ENCODE measurements at regions not wholly inside any gene's neighbourhood (a gene's known extent, or its start where the extent isn't known, plus 50 kb on each side); places are given as distances from the start of the nearest gene placed in this dataset.

DNA sequence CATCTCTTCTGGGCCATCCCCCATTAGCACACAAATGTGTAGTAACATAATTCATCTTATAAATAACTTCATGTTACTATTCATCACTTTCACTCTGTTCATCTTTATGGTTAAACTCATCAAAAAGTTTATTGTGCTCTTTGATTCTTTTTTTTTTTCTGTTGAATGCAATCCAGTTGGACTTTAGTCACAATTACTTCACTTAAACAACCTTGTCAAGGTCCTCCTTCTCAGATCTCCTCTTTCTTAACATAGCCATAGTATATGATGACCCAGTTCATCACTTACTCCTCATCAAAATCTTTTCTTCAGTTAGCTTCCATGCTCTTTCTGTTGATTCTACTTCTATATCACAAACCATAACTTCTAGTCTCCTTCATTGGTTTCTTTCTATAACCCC, 80.2 kb upstream of the ZC3H15 start:
- no peaks in the 10 kb centered on the region for H3K4me1 ChIP-seq (ENCODE audit: control insufficient read depth in 5 of 5, insufficient read depth in 5 of 5, low read length in 5 of 5)
- no peak overlapping the region for H3K9ac ChIP-seq (ENCODE audit: insufficient read depth in 1 of 2, low read length in 2 of 2)
- DNase-seq (no peak), ATAC-seq (ENCODE audit: insufficient read depth, low FRiP score) (no peak)
- H3K4me3 ChIP-seq, result no peak overlapping the region
- H3K9me3 ChIP-seq (ENCODE audit: control insufficient read depth in 4 of 4, insufficient read depth in 3 of 4, low read length in 3 of 4), result peaks cover 0 to 2% (median 0%) of the 10 kb centered on the region in 4 donors
- TF ChIP-seq, protein P1, sequence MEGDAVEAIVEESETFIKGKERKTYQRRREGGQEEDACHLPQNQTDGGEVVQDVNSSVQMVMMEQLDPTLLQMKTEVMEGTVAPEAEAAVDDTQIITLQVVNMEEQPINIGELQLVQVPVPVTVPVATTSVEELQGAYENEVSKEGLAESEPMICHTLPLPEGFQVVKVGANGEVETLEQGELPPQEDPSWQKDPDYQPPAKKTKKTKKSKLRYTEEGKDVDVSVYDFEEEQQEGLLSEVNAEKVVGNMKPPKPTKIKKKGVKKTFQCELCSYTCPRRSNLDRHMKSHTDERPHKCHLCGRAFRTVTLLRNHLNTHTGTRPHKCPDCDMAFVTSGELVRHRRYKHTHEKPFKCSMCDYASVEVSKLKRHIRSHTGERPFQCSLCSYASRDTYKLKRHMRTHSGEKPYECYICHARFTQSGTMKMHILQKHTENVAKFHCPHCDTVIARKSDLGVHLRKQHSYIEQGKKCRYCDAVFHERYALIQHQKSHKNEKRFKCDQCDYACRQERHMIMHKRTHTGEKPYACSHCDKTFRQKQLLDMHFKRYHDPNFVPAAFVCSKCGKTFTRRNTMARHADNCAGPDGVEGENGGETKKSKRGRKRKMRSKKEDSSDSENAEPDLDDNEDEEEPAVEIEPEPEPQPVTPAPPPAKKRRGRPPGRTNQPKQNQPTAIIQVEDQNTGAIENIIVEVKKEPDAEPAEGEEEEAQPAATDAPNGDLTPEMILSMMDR (IDR thresholded peaks at IDR 0.05; ENCODE audit: control extremely low read depth, extremely low read depth), result no peak
- no peaks in the 10 kb centered on the region for H3K36me3 ChIP-seq (ENCODE audit: control insufficient read depth in 4 of 4, insufficient read depth in 4 of 4, low read length in 4 of 4)
- no peak overlapping the region for H3K27ac ChIP-seq (ENCODE audit: low read depth in 1 of 2, low read length in 1 of 2)
- no peaks in the 10 kb centered on the region for H3K27me3 ChIP-seq (ENCODE audit: control insufficient read depth in 3 of 3, insufficient read depth in 3 of 3, low read length in 2 of 3)

GRCh38 chr2:186407611-186408010, 78.4 kb upstream of the ZC3H15 start:
- no peak overlapping the region for H3K9ac ChIP-seq (ENCODE audit: insufficient read depth in 1 of 2, low read length in 2 of 2)
- H3K4me1 ChIP-seq (ENCODE audit: control insufficient read depth in 5 of 5, insufficient read depth in 5 of 5, low read length in 5 of 5), result no peaks in the 10 kb centered on the region
- peaks cover 0 to 2% (median 0%) of the 10 kb centered on the region in 4 donors for H3K9me3 ChIP-seq (ENCODE audit: control insufficient read depth in 4 of 4, insufficient read depth in 3 of 4, low read length in 3 of 4)
- DNase-seq, result no peak
- no peaks in the 10 kb centered on the region for H3K36me3 ChIP-seq (ENCODE audit: control insufficient read depth in 4 of 4, insufficient read depth in 4 of 4, low read length in 4 of 4)
- no peak overlapping the region for H3K27ac ChIP-seq (ENCODE audit: low read depth in 1 of 2, low read length in 1 of 2)
- WGBS, 2 donors, result 92 to 93% methylated on average over 3 of the region's 3 CpGs
- no peaks in the 10 kb centered on the region for H3K27me3 ChIP-seq (ENCODE audit: control insufficient read depth in 3 of 3, insufficient read depth in 3 of 3, low read length in 2 of 3)
- TF ChIP-seq, protein P1 (IDR thresholded peaks at IDR 0.05; ENCODE audit: control extremely low read depth, extremely low read depth), result no peak
- no peak overlapping the region for H3K4me3 ChIP-seq
- ATAC-seq (ENCODE audit: insufficient read depth, low FRiP score), result no peak

GRCh38 chr2:186410802-186411201, 75.3 kb upstream of the ZC3H15 start:
- Histone ChIP-seq H3K27ac (ENCODE audit: low read depth in 1 of 2, low read length in 1 of 2) (no peak overlapping the region), H3K9me3 (ENCODE audit: control insufficient read depth in 4 of 4, insufficient read depth in 3 of 4, low read length in 3 of 4) (peaks cover 0 to 6% (median 2%) of the 10 kb centered on the region in 4 donors), H3K27me3 (ENCODE audit: control insufficient read depth in 3 of 3, insufficient read depth in 3 of 3, low read length in 2 of 3) (no peaks in the 10 kb centered on the region), H3K9ac (ENCODE audit: insufficient read depth in 1 of 2, low read length in 2 of 2) (no peak overlapping the region), H3K36me3 (ENCODE audit: control insufficient read depth in 4 of 4, insufficient read depth in 4 of 4, low read length in 4 of 4) (no peaks in the 10 kb centered on the region), H3K4me1 (ENCODE audit: control insufficient read depth in 5 of 5, insufficient read depth in 5 of 5, low read length in 5 of 5) (no peaks in the 10 kb centered on the region), H3K4me3 (no peak overlapping the region)
- DNase-seq (no peak), ATAC-seq (ENCODE audit: insufficient read depth, low FRiP score) (no peak)
- TF ChIP-seq, protein P1 (IDR thresholded peaks at IDR 0.05; ENCODE audit: control extremely low read depth, extremely low read depth), result no peak
- 96 to 98% methylated on average over 2 of the region's 2 CpGs for WGBS, 2 donors

DNA sequence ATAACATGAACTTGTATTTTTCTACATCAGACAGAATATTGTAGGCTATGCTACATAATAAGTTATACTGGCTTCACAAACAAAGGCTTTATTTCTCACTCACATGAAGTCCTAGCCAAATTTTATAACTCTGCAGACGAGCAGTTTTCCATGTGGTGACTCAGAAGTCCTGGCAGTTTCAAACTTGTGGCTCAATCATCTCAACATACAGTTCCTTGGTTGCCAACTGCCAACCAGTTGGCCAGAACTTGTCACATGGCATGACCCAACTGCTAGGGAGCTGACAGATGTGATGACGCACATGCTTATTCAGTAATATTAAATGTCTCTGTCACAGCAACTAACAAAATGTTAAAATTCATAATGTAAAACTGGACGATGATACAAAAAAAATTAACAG, 63.8 kb upstream of the ZC3H15 start:
- ATAC-seq (ENCODE audit: insufficient read depth, low FRiP score) (peak; percentile 27), DNase-seq (peak; percentile 66 to 89 (median 86))
- TF ChIP-seq, protein P1 (IDR thresholded peaks at IDR 0.05; ENCODE audit: control extremely low read depth, extremely low read depth), result no peak
- H3K4me3 ChIP-seq, result no peak overlapping the region
- H3K27ac ChIP-seq (ENCODE audit: low read depth in 1 of 2, low read length in 1 of 2), result no peak overlapping the region
- H3K27me3 ChIP-seq (ENCODE audit: control insufficient read depth in 3 of 3, insufficient read depth in 3 of 3, low read length in 2 of 3), result peaks cover 0 to 5% (median 0%) of the 10 kb centered on the region in 3 donors
- H3K9ac ChIP-seq (ENCODE audit: insufficient read depth in 1 of 2, low read length in 2 of 2), result no peak overlapping the region
- H3K36me3 ChIP-seq (ENCODE audit: control insufficient read depth in 4 of 4, insufficient read depth in 4 of 4, low read length in 4 of 4), result no peaks in the 10 kb centered on the region
- peaks cover 0 to 1% (median 0%) of the 10 kb centered on the region in 4 donors for H3K9me3 ChIP-seq (ENCODE audit: control insufficient read depth in 4 of 4, insufficient read depth in 3 of 4, low read length in 3 of 4)
- H3K4me1 ChIP-seq (ENCODE audit: control insufficient read depth in 5 of 5, insufficient read depth in 5 of 5, low read length in 5 of 5), result peaks cover 0 to 34% (median 0%) of the 10 kb centered on the region in 5 donors
- 69 to 72% methylated on average over 3 of the region's 3 CpGs for WGBS, 2 donors

Data from lung (tissue), 11 donors.